Subcutaneous abdominal adipose tissue (tissue), 5 donors: ENCODE measurements at regions not wholly inside any gene's neighbourhood (a gene's known extent, or its start where the extent isn't known, plus 50 kb on each side); places are given as distances from the start of the nearest gene placed in this dataset.

Experiments
- H3K27ac ChIP-seq: one replicate; pipeline ENCODE4 v1.7.0; 2013; ENCODE audit warnings: low read depth, mild to moderate bottlenecking, inconsistent platforms, low read length, moderate library complexity
- H3K27me3 ChIP-seq, 5 donors: one replicate each; pipeline ENCODE4 v1.7.0; 2013; ENCODE audit warnings: low read length in 5 of 5, inconsistent platforms in 1 of 5; ENCODE audit not compliant: control insufficient read depth in 5 of 5, insufficient read depth in 4 of 5
- H3K36me3 ChIP-seq, 5 donors: one replicate each; pipeline ENCODE4 v1.7.0; 2013; ENCODE audit warnings: low read length in 5 of 5; ENCODE audit not compliant: control insufficient read depth in 5 of 5, insufficient read depth in 5 of 5
- H3K4me1 ChIP-seq, 5 donors: one replicate each; pipeline ENCODE4 v1.7.0; 2013; ENCODE audit warnings: low read length in 5 of 5, mild to moderate bottlenecking in 3 of 5, moderate library complexity in 1 of 5; ENCODE audit not compliant: control insufficient read depth in 5 of 5, insufficient read depth in 5 of 5
- H3K4me3 ChIP-seq, 5 donors: one replicate each; pipeline ENCODE4 v1.7.0; 2013; ENCODE audit warnings: low read length in 5 of 5, low read depth in 1 of 5
- H3K9ac ChIP-seq, 5 donors: one replicate each; pipeline ENCODE4 v1.7.0; 2013; ENCODE audit warnings: low read length in 5 of 5, mild to moderate bottlenecking in 4 of 5, moderate library complexity in 3 of 5
- H3K9me3 ChIP-seq, 5 donors: one replicate each; pipeline ENCODE4 v1.7.0; 2013; ENCODE audit warnings: low read length in 5 of 5; ENCODE audit not compliant: control insufficient read depth in 5 of 5
- donor health status: healthy.
- donor health status: healthy.
- donor health status: healthy.
- donor health status: healthy.
- donor health status: healthy.

GRCh38 chr4:138655286-138655685 is 360.3 kb upstream of the NOCT start:
- peaks cover 0 to 6% (median 0%) of the 10 kb centered on the region in 5 donors for H3K4me1 ChIP-seq
- no peaks in the 10 kb centered on the region for H3K36me3 ChIP-seq
- H3K27ac ChIP-seq = no peak overlapping the region
- H3K4me3 ChIP-seq = no peak overlapping the region
- no peaks in the 10 kb centered on the region for H3K27me3 ChIP-seq
- no peaks in the 10 kb centered on the region for H3K9me3 ChIP-seq
- no peak overlapping the region for H3K9ac ChIP-seq

- no peak overlapping the region for H3K4me3 ChIP-seq
- H3K9ac ChIP-seq = no peak overlapping the region
- H3K27me3 ChIP-seq = no peaks in the 10 kb centered on the region
- H3K36me3 ChIP-seq = no peaks in the 10 kb centered on the region
- H3K4me1 ChIP-seq = peaks cover 0 to 6% (median 0%) of the 10 kb centered on the region in 5 donors
- no peak overlapping the region for H3K27ac ChIP-seq
- no peaks in the 10 kb centered on the region for H3K9me3 ChIP-seq
These were observed 364.6 kb upstream of the NOCT start for GRCh38 chr4:138650929-138651448.

- Histone ChIP-seq H3K27ac (no peak overlapping the region), H3K9ac (no peak overlapping the region), H3K4me1 (peaks cover 0 to 6% (median 0%) of the 10 kb centered on the region in 5 donors), H3K9me3 (no peaks in the 10 kb centered on the region), H3K27me3 (no peaks in the 10 kb centered on the region), H3K36me3 (no peaks in the 10 kb centered on the region), H3K4me3 (no peak overlapping the region)
These were observed 365.1 kb upstream of the NOCT start for GRCh38 chr4:138650495-138650894.

- Histone ChIP-seq H3K9ac (no peak overlapping the region), H3K27ac (no peak overlapping the region), H3K27me3 (no peaks in the 10 kb centered on the region), H3K4me3 (no peak overlapping the region), H3K9me3 (no peaks in the 10 kb centered on the region), H3K36me3 (no peaks in the 10 kb centered on the region), H3K4me1 (peaks cover 0 to 19% (median 8%) of the 10 kb centered on the region in 5 donors)
These were observed 368.1 kb upstream of the NOCT start for GRCh38 chr4:138647433-138647832.

GRCh38 chr4:138646383-138646782 is 369.2 kb upstream of the NOCT start:
- H3K9ac ChIP-seq = no peak overlapping the region
- H3K27ac ChIP-seq = no peak overlapping the region
- no peaks in the 10 kb centered on the region for H3K36me3 ChIP-seq
- peaks cover 0 to 19% (median 8%) of the 10 kb centered on the region in 5 donors for H3K4me1 ChIP-seq
- H3K27me3 ChIP-seq = no peaks in the 10 kb centered on the region
- H3K9me3 ChIP-seq = no peaks in the 10 kb centered on the region
- no peak overlapping the region for H3K4me3 ChIP-seq

GRCh38 chr4:138645289-138645688 is 370.3 kb upstream of the NOCT start:
- Histone ChIP-seq H3K9me3 (no peaks in the 10 kb centered on the region), H3K36me3 (no peaks in the 10 kb centered on the region), H3K9ac (no peak overlapping the region), H3K27me3 (no peaks in the 10 kb centered on the region), H3K4me3 (no peak overlapping the region), H3K27ac (no peak overlapping the region), H3K4me1 (peaks cover 0 to 13% (median 5%) of the 10 kb centered on the region in 5 donors)

- H3K36me3 ChIP-seq = no peaks in the 10 kb centered on the region
- no peaks in the 10 kb centered on the region for H3K27me3 ChIP-seq
- H3K4me1 ChIP-seq = peaks cover 0 to 13% (median 5%) of the 10 kb centered on the region in 5 donors
- H3K9me3 ChIP-seq = no peaks in the 10 kb centered on the region
- peak overlapping the region; percentile 66 for H3K27ac ChIP-seq
- peak overlapping the region in 2 of 5 donors; percentile 2 to 10 for H3K9ac ChIP-seq
- H3K4me3 ChIP-seq = no peak overlapping the region
These were observed 371.3 kb upstream of the NOCT start for GRCh38 chr4:138644322-138644721.

GRCh38 chr4:138643827-138644226 is 371.8 kb upstream of the NOCT start:
- Histone ChIP-seq H3K9ac (no peak overlapping the region), H3K4me3 (no peak overlapping the region), H3K36me3 (no peaks in the 10 kb centered on the region), H3K9me3 (no peaks in the 10 kb centered on the region), H3K4me1 (peaks cover 0 to 17% (median 5%) of the 10 kb centered on the region in 5 donors), H3K27me3 (no peaks in the 10 kb centered on the region), H3K27ac (peak overlapping the region; percentile 66)

GRCh38 chr4:138639018-138639741 is 376.4 kb upstream of the NOCT start:
- no peak overlapping the region for H3K9ac ChIP-seq
- H3K27me3 ChIP-seq = no peaks in the 10 kb centered on the region
- H3K4me1 ChIP-seq = peaks cover 0 to 23% (median 1%) of the 10 kb centered on the region in 5 donors
- H3K36me3 ChIP-seq = no peaks in the 10 kb centered on the region
- H3K4me3 ChIP-seq = no peak overlapping the region
- no peaks in the 10 kb centered on the region for H3K9me3 ChIP-seq
- H3K27ac ChIP-seq = no peak overlapping the region

- H3K9me3 ChIP-seq = no peaks in the 10 kb centered on the region
- no peaks in the 10 kb centered on the region for H3K27me3 ChIP-seq
- H3K9ac ChIP-seq = no peak overlapping the region
These were observed 378.8 kb upstream of the NOCT start for GRCh38 chr4:138636781-138637180.

More at GRCh38 chr4:138636781-138637180, 378.8 kb upstream of the NOCT start:
- H3K27ac ChIP-seq = no peak overlapping the region
- H3K4me3 ChIP-seq = no peak overlapping the region
- no peaks in the 10 kb centered on the region for H3K36me3 ChIP-seq
- peaks cover 0 to 15% (median 0%) of the 10 kb centered on the region in 5 donors for H3K4me1 ChIP-seq
